Stimulated activated CD8-positive, alpha-beta memory T cell treated with anti-CD3 and anti-CD28 coated beads, Interleukin-4, amount 100 ng/mL, for 4 hours (primary cell): ENCODE measurements at regions not wholly inside any gene's neighbourhood (a gene's known extent, or its start where the extent isn't known, plus 50 kb on each side); places are given as distances from the start of the nearest gene placed in this dataset.

Source experiments
- DNase-seq, 2 donors: peaks; one replicate each; pipeline ENCODE4 v3.0.0-alpha.2; 2020; ENCODE audit warnings: low read depth in 2 of 2, low spot score in 1 of 2

GRCh38 chr2:144682248-144682647 is 162.3 kb upstream of the ZEB2 start:
- DNase-seq: no peak

DNA sequence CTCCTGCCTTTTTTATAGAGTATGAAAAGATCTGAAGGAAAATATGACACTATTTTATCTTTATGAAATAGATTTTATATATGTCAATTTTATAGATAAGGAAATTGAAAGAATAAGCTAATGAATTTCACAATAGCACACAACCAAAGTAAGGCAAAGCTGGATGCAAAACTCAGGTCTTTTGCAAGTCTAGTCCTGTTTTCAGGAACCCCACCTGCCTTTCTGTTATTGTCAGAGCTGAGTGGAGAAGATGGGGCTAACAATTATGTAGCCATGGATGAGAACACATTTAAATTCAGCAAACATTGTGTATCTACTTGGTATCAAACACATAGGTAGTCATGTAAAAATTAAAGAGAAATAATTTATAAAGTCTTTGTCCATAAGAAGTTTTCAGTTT is 161.5 kb upstream of the ZEB2 start:
- no peak for DNase-seq

GRCh38 chr2:144679942-144680341 is 160.0 kb upstream of the ZEB2 start:
- DNase-seq: no peak

- DNase-seq: no peak
These were observed 158.8 kb upstream of the ZEB2 start for GRCh38 chr2:144678736-144679135.

- no peak for DNase-seq
These were observed 155.8 kb upstream of the ZEB2 start for GRCh38 chr2:144675731-144676130.

- no peak for DNase-seq
These were observed 155.4 kb upstream of the ZEB2 start for GRCh38 chr2:144675331-144675730.

DNA sequence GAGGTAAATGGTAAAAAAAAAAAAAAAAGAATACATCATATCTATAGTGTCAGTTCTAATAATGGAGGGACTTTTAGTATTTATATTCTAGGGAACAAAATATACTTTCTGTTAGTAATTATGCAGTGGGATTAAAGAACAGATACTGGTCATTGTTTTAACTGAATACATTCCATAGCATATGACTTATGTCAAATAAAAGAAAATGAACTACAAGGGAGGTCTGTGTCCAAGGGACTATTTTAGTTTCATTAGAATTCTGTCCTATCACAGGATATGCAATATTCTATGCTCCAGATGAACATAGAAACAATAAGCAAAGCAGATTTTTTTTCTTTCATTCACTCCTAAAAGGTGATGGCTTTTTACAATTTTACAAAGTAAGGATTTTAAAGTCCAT is 154.2 kb upstream of the ZEB2 start:
- DNase-seq: no peak

DNA sequence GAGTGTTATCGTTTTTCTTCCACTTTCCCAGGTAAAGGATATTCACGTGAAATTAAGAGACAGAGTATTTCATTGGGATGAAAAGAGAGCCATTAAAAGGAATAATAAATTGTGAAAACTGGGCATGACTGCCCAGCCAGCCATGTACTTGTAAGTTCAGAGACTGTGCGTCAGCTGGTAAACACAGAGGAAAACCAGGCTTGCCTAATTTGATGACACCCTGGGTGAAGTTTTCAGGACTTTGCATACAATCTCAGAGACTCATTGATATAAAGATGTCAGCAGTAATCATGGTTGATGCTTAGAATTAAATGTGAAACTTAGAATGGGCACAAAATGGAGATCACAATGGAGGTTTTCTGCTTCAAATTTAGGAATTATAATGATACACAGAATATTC is 153.5 kb upstream of the ZEB2 start:
- DNase-seq: no peak

- DNase-seq: no peak
These were observed 152.0 kb upstream of the ZEB2 start for GRCh38 chr2:144671695-144672455.

DNA sequence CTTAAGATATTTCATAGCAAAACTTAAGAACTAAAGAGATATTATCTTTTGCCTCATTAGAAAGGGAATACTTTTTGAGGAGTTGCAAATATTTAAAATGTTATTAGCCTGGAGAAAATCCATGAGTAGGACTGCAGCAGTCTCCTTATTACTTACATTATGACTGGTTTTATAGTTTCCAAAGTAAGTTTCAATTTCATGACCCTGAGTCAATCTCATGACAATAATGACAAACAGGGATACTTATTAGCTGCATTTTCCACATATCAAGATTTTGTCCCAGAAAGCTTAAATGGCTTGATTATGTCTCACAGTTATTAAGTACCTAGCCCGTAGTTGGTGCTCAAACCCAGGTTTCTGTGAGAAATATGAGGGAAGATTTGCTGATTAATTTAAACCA is 150.8 kb upstream of the ZEB2 start:
- DNase-seq: no peak

GRCh38 chr2:144670080-144670479 is 150.2 kb upstream of the ZEB2 start:
- DNase-seq: no peak

DNA sequence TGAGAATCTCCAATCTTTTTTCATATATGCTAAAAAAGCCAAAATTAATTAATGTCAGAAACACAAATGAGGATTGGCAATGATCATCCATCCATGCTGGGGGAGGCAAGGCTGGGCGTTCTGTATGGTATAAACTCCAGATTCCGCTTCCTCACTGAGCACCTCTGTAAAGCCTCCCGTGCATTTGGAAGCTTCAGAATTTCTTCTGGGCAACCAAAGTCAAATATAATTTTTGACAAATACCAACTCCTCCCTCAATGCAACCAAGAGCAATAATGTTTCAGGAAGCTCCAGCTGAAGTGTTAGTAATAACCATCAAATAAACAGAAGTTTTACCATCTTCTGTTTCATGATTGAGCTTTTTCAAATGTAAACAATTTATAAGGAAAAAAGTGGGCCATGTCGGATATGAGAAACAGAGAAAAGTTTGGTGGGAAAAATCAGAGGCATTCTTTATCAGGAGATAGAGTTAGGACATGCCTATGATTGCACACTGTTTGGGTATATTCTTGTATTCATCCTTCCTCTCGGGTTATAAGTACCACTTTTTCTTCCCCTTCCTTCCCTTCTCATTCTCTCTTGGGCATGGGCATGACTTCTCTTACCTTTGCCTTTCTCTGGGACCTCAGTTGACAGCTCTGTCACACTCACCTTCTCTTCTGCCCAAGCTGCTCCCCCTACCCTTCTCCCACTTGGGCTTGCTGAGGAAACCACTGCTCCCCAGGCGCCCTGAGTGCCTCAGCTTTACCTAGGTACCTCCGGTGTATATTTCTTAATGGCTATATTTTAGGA is 149.5 kb upstream of the ZEB2 start:
- no peak for DNase-seq

DNA sequence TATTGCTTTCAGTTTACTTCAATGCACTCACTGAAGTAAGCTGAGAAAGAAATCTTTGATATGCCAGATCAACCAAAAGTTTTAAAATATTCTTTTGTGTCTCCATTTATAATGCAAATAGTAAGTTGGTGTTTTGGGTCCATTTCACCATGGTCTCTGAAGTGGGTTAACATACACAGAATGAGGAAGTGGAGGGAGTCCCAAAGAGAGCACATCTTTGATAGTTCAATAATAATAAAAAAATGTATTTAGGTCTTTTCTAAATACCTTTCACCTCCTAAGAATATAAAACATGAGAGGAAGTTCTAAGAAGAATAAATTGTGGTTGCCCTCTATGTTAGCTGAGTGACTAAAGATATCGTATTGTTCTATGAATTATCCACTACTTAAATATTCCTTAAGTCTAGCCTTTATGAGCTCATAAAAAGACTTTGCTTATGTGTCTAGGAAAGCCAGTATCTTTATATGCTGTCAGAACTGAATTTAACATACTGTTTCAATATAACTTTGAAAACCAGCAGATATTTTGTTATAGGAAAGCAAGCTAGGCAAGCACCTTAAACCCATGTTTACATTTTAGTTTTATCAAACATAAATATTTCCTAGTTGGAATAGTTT is 148.7 kb upstream of the ZEB2 start:
- no peak for DNase-seq

GRCh38 chr2:144666032-144666431 is 146.1 kb upstream of the ZEB2 start:
- no peak for DNase-seq

GRCh38 chr2:144663207-144663606 is 143.3 kb upstream of the ZEB2 start:
- no peak for DNase-seq

DNA sequence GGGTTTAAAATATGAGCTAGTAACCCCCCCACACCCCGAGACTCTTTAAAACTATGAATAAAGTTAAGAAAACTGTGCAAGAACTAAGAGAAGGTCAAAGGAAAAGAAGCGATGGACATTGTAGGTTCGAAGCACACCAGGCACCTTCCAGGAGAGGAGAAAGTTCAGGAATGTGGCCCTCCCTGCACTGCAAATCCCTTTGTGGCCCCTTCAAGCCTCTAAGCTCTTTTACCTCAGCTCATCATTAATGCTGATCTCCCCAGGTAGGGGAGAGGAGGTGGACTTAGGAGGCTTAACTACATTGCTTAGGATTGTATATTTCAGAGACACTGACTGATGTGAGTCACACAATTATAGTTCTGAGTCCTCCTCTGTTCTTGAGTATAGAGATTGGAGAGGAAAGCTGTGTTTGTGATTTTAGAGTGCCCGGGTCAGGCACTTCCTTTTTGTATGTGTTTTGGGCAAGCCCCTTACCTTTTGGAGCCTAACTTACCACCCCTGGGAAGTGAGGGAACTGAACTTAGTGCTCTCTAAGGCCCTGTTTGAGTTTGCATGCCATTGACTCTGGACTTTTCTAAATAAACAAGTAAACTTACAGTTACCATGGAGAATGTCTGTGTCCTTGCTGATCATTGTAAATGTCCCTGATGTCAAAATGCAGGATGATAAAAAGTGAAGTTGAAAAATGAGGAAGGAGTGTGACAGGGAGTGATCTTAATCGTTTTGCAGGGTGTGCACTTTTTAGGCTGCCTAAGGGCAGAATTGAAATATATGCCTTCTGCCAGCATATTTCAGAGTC is 140.8 kb upstream of the ZEB2 start:
- DNase-seq: no peak

DNA sequence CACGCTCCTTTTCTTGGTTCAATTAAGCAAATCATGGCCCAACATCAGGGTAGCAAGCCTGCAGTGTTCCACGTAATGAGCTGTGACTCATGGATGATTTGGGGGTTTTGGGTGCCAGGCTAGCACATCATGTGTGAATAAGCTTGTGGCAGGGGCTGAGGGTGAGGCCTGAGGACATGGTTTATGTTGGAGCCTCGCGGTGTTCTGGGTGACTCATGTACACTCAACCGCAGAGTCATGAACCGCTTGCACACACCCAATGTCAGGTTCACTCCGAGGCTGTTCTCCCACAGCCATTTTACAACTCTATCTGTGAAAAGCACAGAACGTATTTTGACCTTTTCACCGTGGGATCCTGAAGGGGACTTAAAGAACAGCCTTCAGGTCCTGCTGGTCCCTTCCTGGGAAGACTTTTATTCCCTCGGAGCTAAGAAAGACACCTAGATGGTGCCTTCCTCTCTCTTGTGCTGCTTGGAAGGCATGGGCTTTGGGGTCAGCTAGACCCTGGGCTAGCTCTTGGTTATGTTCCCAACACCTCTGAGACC is 139.9 kb upstream of the ZEB2 start:
- peak; percentile 27 to 63 for DNase-seq

- no peak for DNase-seq
These were observed 134.6 kb upstream of the ZEB2 start for GRCh38 chr2:144654523-144654922.

GRCh38 chr2:144650907-144651306 is 131.0 kb upstream of the ZEB2 start:
- no peak for DNase-seq

DNA sequence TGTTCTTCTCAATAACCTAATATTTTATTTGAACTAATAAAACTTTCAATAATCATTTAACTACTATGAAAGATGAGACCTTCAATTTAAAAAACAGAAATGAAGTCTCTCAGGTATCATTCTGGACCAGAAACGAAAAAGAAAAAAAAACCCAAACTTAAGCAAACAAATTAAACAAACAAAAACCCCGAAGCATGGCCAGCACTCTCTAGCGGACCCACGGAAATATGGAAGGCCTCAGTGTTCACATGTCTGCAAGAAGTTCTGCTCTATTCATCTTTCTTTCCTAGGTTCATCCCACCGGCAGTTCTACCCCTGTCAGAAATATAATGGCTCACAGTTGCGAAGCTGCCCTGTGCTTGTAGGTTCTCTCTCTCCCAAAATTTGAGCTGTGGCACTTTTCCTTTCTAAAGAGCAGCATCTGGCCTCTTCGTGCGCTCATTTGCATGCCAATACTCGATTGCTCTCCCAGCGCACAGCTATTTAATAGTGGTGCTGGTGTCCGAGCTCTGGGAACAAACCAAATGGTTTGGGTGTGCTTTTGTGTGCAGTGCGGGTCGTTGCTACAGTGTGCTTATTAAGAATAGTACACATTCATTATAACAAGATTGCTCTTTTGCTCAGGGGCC is 129.0 kb upstream of the ZEB2 start:
- DNase-seq: no peak
